SH-SY5Y (cell line): ENCODE measurements at regions not wholly inside any gene's neighbourhood (a gene's known extent, or its start where the extent isn't known, plus 50 kb on each side); places are given as distances from the start of the nearest gene placed in this dataset.

Experiments
- GATA2 ChIP-seq: IDR thresholded peaks from 2 replicates; pipeline ENCODE4 v1.6.1; 2011; ENCODE audit warnings: mild to moderate bottlenecking, low read depth, low read length
- GATA3 ChIP-seq: IDR thresholded peaks from 2 replicates; pipeline ENCODE4 v1.6.1; 2011; ENCODE audit warnings: low read depth, mild to moderate bottlenecking, low read length, moderate library complexity

DNA sequence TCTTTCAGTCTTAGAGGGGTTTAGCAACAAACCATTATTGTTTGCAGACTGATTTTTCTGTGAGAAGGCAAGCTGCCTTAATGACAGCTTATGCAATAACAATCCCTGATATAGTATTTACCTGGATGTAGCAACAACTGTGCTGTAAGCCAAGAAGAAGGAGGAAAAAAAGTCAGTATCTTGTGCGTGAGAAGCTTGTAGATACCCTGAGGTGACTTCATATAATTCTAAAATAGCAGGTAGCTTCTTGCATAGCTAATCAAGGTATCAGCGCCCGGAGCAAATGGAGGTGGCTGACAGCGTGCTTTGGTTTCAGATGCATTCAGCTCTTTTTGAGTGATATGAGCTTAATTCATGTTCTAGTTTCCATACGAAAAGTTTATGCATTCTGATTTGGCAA, 309.8 kb downstream of the KLF5 start:
- TF ChIP-seq GATA2 (no peak), GATA3 (no peak)
